H1 (cell line): ENCODE measurements at regions not wholly inside any gene's neighbourhood (a gene's known extent, or its start where the extent isn't known, plus 50 kb on each side); places are given as distances from the start of the nearest gene placed in this dataset.

Experiments used
- CTCF ChIA-PET: fragments of 300-600 bp; sonication (Branson Sonifier 250); formaldehyde crosslinking; loops from one replicate; lab custom pipeline; 2021; ENCODE audit not compliant: partially characterized antibody; lab: Charles Lee
- POLR2A ChIA-PET: fragments of 300-600 bp; sonication (Branson Sonifier 250); formaldehyde crosslinking; loops from one replicate; lab custom pipeline; 2021; ENCODE audit warnings: inconsistent platforms; ENCODE audit not compliant: partially characterized antibody; lab: Charles Lee
- DNase-seq, 2 experiments: peaks; one replicate each; pipeline versions ENCODE4 v3.0.0 to v3.0.0-alpha.2; 2010 to 2022; ENCODE audit warnings: low spot score in 2 of 2, low read depth in 1 of 2, mixed read lengths in 1 of 2
- FAIRE-seq: peaks from 2 replicates; lab custom pipeline; 2011; peaks lifted over from hg19 to GRCh38; lab: Jason Lieb, UNC
- H2AFZ ChIP-seq: 2 replicates; pipeline ENCODE4 v1.8.1; 2012; ENCODE audit warnings: low read length, inconsistent platforms
- H2AK5ac ChIP-seq: 2 replicates; pipeline ENCODE4 v1.6.1; 2013; ENCODE audit warnings: low read depth, low read length
- H2BK120ac ChIP-seq: replicated peaks from 2 replicates; pipeline ENCODE3; 2013; ENCODE audit warnings: low read depth, low read length, inconsistent platforms
- H2BK12ac ChIP-seq: 2 replicates; pipeline ENCODE4 v1.6.1; 2013; ENCODE audit warnings: low read depth, low read length
- H2BK15ac ChIP-seq: 2 replicates; pipeline ENCODE4 v1.6.1; 2013; ENCODE audit warnings: low read length
- H2BK20ac ChIP-seq: 2 replicates; pipeline ENCODE4 v1.6.1; 2013; ENCODE audit warnings: low read length
- H2BK5ac ChIP-seq: 2 replicates; pipeline ENCODE4 v1.6.1; 2013; ENCODE audit warnings: low read depth, low read length
- H3K14ac ChIP-seq: 2 replicates; pipeline ENCODE4 v1.6.1; 2013; ENCODE audit warnings: inconsistent platforms; ENCODE audit not compliant: insufficient read length
- H3K18ac ChIP-seq: 2 replicates; pipeline ENCODE4 v1.6.1; 2013; ENCODE audit warnings: low read length; ENCODE audit errors: extremely low read depth
- H3K23ac ChIP-seq: 2 replicates; pipeline ENCODE4 v1.6.1; 2013; ENCODE audit warnings: inconsistent platforms; ENCODE audit not compliant: insufficient read length
- H3K23me2 ChIP-seq: 2 replicates; pipeline ENCODE4 v1.6.1; 2013; ENCODE audit warnings: low read depth, low read length
- H3K27ac ChIP-seq: 2 replicates; pipeline ENCODE4 v1.6.1; 2011; ENCODE audit warnings: low read depth, low read length, inconsistent platforms
- H3K27me3 ChIP-seq, 4 experiments: replicated peaks in 1 of 4; 1 replicate in 1 of 4; 2 replicates in 3 of 4; pipeline versions ENCODE4 v1.6.1 to v1.8.1; 2011 to 2013; ENCODE audit warnings: low read length in 3 of 4, mild to moderate bottlenecking in 3 of 4, inconsistent platforms in 2 of 4, mixed read lengths in 2 of 4, moderate library complexity in 1 of 4; ENCODE audit not compliant: control insufficient read depth in 3 of 4, insufficient read depth in 3 of 4; ENCODE audit errors: extremely low read depth in 1 of 4
- H3K36me3 ChIP-seq, 4 experiments: 2 replicates each; pipeline versions ENCODE4 v1.6.1 to v1.8.1; 2011 to 2013; ENCODE audit warnings: mild to moderate bottlenecking in 4 of 4, low read length in 3 of 4, moderate library complexity in 2 of 4, control low read depth in 1 of 4, inconsistent platforms in 1 of 4; ENCODE audit not compliant: insufficient read depth in 4 of 4, control insufficient read depth in 2 of 4
- H3K4ac ChIP-seq: replicated peaks from 2 replicates; pipeline ENCODE3; 2013; ENCODE audit warnings: low read length, low read depth, mixed read lengths, inconsistent platforms; ENCODE audit not compliant: insufficient read length
- H3K4me1 ChIP-seq, 4 experiments: replicated peaks in 1 of 4; 1 replicate in 1 of 4; 2 replicates in 3 of 4; pipeline versions ENCODE4 v1.6.1 to v1.8.1; 2011 to 2013; ENCODE audit warnings: low read length in 3 of 4, inconsistent platforms in 2 of 4, mixed read lengths in 1 of 4; ENCODE audit not compliant: insufficient read depth in 4 of 4, control insufficient read depth in 3 of 4
- H3K4me2 ChIP-seq, 2 experiments: 2 replicates each; pipeline versions ENCODE4 v1.6.1 to v1.8.1; 2011 to 2013; ENCODE audit warnings: low read depth in 2 of 2, low read length in 2 of 2, control low read depth in 1 of 2, inconsistent platforms in 1 of 2, mild to moderate bottlenecking in 1 of 2; ENCODE audit not compliant: insufficient read depth in 1 of 2
- H3K4me3 ChIP-seq, 4 experiments: fragments of 200-600, 300-600 bp in 1 of 4; sonication (generic), shearing (Covaris generic), sonication (Bioruptor Twin) in 1 of 4; 2 replicates each; pipeline versions ENCODE4 v1.5.1 to v1.8.1; 2011 to 2016; ENCODE audit warnings: low read length in 4 of 4, low read depth in 3 of 4, control low read depth in 2 of 4, inconsistent platforms in 2 of 4, mild to moderate bottlenecking in 2 of 4, mixed read lengths in 1 of 4, moderate library complexity in 1 of 4; ENCODE audit not compliant: insufficient read depth in 2 of 4; ENCODE audit errors: extremely low read depth in 1 of 4
- H3K56ac ChIP-seq: replicated peaks from 2 replicates; pipeline ENCODE3; 2013; ENCODE audit warnings: low read depth, mild to moderate bottlenecking, mixed read lengths, low read length, inconsistent platforms; ENCODE audit not compliant: insufficient read length
- H3K79me1 ChIP-seq: 2 replicates; pipeline ENCODE4 v1.6.1; 2013; ENCODE audit warnings: low read depth, low read length, control low read depth
- H3K79me2 ChIP-seq, 2 experiments: 2 replicates each; pipeline versions ENCODE4 v1.6.1 to v1.8.1; 2012 to 2013; ENCODE audit warnings: low read length in 2 of 2, mild to moderate bottlenecking in 2 of 2, inconsistent platforms in 1 of 2; ENCODE audit not compliant: insufficient read depth in 2 of 2, control insufficient read depth in 1 of 2
- H3K9ac ChIP-seq, 4 experiments: replicated peaks in 1 of 4; 1 replicate in 1 of 4; 2 replicates in 3 of 4; pipeline versions ENCODE4 v1.6.1 to v1.8.1; 2011 to 2013; ENCODE audit warnings: low read depth in 3 of 4, low read length in 3 of 4, control low read depth in 2 of 4, mild to moderate bottlenecking in 2 of 4, moderate library complexity in 2 of 4, inconsistent platforms in 1 of 4; ENCODE audit errors: extremely low read depth in 1 of 4
- H3K9me3 ChIP-seq, 2 experiments: 2 replicates each; pipeline versions ENCODE4 v1.6.1 to v1.8.1; 2012 to 2013; ENCODE audit warnings: mild to moderate bottlenecking in 2 of 2, moderate library complexity in 2 of 2, control low read depth in 1 of 2, inconsistent platforms in 1 of 2, low read depth in 1 of 2, low read length in 1 of 2, mixed read lengths in 1 of 2; ENCODE audit not compliant: insufficient read depth in 2 of 2
- H4K20me1 ChIP-seq, 2 experiments: replicated peaks in 1 of 2; 2 replicates each; pipeline versions ENCODE3 to v1.8.1; 2011 to 2013; ENCODE audit warnings: inconsistent platforms in 2 of 2, low read length in 2 of 2, mild to moderate bottlenecking in 1 of 2; ENCODE audit not compliant: insufficient read depth in 2 of 2, control insufficient read depth in 1 of 2
- H4K5ac ChIP-seq: 2 replicates; pipeline ENCODE4 v1.6.1; 2013; ENCODE audit warnings: low read length, low read depth, mixed read lengths, inconsistent platforms; ENCODE audit not compliant: insufficient read length
- H4K8ac ChIP-seq: 2 replicates; pipeline ENCODE4 v1.8.0; 2013; ENCODE audit warnings: mild to moderate bottlenecking, moderate library complexity, low read length, inconsistent platforms; ENCODE audit not compliant: insufficient read depth; ENCODE audit errors: extremely low read depth
- H4K91ac ChIP-seq: replicated peaks from 2 replicates; pipeline ENCODE3; 2013; ENCODE audit warnings: low read length, mixed read lengths, inconsistent platforms; ENCODE audit not compliant: insufficient read length
- BACH1 ChIP-seq: IDR thresholded peaks from 2 replicates; pipeline ENCODE4 v1.6.1; 2012; ENCODE audit warnings: low read length, improper control_type of control experiment
- BCL11A ChIP-seq, 2 experiments: IDR thresholded peaks; one replicate each; pipeline ENCODE4 v1.6.1; 2011; ENCODE audit warnings: low read depth in 2 of 2, low read length in 2 of 2, mild to moderate bottlenecking in 2 of 2
- CHD1 ChIP-seq: IDR thresholded peaks from 2 replicates; pipeline ENCODE4 v1.6.1; 2012; ENCODE audit warnings: low read depth, low read length, improper control_type of control experiment
- HDAC6 ChIP-seq: IDR thresholded peaks from one replicate; pipeline ENCODE4 v1.7.1; 2012; ENCODE audit warnings: low read depth, mild to moderate bottlenecking, inconsistent platforms, low read length, moderate library complexity
- JUN ChIP-seq: IDR thresholded peaks from 2 replicates; pipeline ENCODE4 v1.6.1; 2011; ENCODE audit warnings: low read depth, mild to moderate bottlenecking, improper control_type of control experiment, low read length
- NRF1 ChIP-seq: IDR thresholded peaks from 2 replicates; pipeline ENCODE4 v1.6.1; 2011; ENCODE audit warnings: mild to moderate bottlenecking, low read depth, low read length, improper control_type of control experiment
- RFX5 ChIP-seq: IDR thresholded peaks from 2 replicates; pipeline ENCODE4 v1.6.1; 2011; ENCODE audit warnings: low read depth, low read length, improper control_type of control experiment, borderline replicate concordance
- RXRA ChIP-seq: IDR thresholded peaks from 2 replicates; pipeline ENCODE4 v1.6.1; 2011; ENCODE audit warnings: low read depth, mild to moderate bottlenecking, low read length, moderate library complexity; ENCODE audit not compliant: insufficient read depth
- SP1 ChIP-seq: IDR thresholded peaks from 2 replicates; pipeline ENCODE4 v1.6.1; 2011; ENCODE audit warnings: low read depth, low read length
- SUZ12 ChIP-seq: fragments of 200-600 bp; sonication (generic); IDR thresholded peaks from 2 replicates; pipeline ENCODE4 v1.6.1; 2012; ENCODE audit warnings: mild to moderate bottlenecking, inconsistent platforms, low read length, moderate library complexity, mixed read lengths
- TAF1 ChIP-seq: IDR thresholded peaks from 2 replicates; pipeline ENCODE4 v1.6.1; 2011; ENCODE audit warnings: mild to moderate bottlenecking, low read depth, low read length
- TAF7 ChIP-seq: optimal IDR thresholded peaks from 2 replicates; pipeline ENCODE3; 2011; ENCODE audit warnings: low read depth, mild to moderate bottlenecking, inconsistent platforms, low read length, moderate library complexity, borderline replicate concordance
- TCF12 ChIP-seq: IDR thresholded peaks from 2 replicates; pipeline ENCODE4 v1.6.1; 2011; ENCODE audit warnings: low read depth, mild to moderate bottlenecking, low read length
- WGBS, 2 experiments: shearing (Covaris generic) in 1 of 2; methylation state at CpG; one replicate each; pipeline versions ENCODE4 v1.1.6 to v1.1.7; 2013 to 2015; ENCODE audit warnings: low lambda C conversion rate in 2 of 2, mixed read lengths in 2 of 2, inconsistent platforms in 1 of 2, low coverage in 1 of 2, missing lambda C conversion rate in 1 of 2; ENCODE audit not compliant: insufficient replicate concordance in 2 of 2, insufficient coverage in 1 of 2, insufficient read length in 1 of 2; ENCODE audit errors: extremely low coverage in 1 of 2, missing lambda C conversion rate in 1 of 2; 5-methylcytosine and 5-hydroxymethylcytosine counted together

DNA sequence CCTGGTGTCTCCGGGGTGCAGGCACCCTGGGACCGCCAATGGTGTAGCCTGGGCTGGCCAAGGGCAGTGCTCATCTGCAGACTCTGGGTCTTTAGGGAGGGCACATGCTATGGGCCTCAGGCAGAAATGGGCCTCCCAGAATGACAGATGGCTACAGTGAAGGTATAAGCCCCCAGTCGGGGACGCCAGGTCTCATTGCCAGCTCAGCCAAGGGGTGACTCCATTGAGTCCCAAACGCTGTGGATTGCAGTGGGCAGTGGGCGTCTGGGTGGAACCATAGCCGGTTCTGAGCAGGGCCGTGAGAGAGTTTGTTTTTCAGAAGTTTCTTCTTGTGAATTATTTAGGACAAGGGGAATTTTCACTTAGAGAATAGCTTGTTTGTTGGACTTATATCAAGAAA is 516.9 kb downstream of the TBC1D22A start:
- H3K36me3 ChIP-seq = no peaks in the 10 kb centered on the region
- no peak overlapping the region for H2BK120ac ChIP-seq
- no peak overlapping the region for H2BK15ac ChIP-seq
- no peaks in the 10 kb centered on the region for H4K20me1 ChIP-seq
- H3K18ac ChIP-seq = no peak overlapping the region
- H2BK5ac ChIP-seq = no peak overlapping the region
- no peak overlapping the region for H3K23ac ChIP-seq
- no peak overlapping the region for H2BK20ac ChIP-seq
- ChIA-PET CTCF (no interaction called here), POLR2A (no interaction called here)
- no peak overlapping the region for H2AK5ac ChIP-seq
- TF ChIP-seq NRF1 = no peak
- no peak for TF ChIP-seq BCL11A (IDR thresholded peaks at IDR 0.05; ENCODE audit: low read depth in 2 of 2, low read length in 2 of 2)
- no peak for TF ChIP-seq TCF12
- no peak for TF ChIP-seq TAF1
- no peak for TF ChIP-seq CHD1
- no peak for TF ChIP-seq RFX5
- TF ChIP-seq JUN = no peak
- no peak for TF ChIP-seq RXRA
- TF ChIP-seq HDAC6 = no peak
- TF ChIP-seq BACH1 = no peak
- TF ChIP-seq SUZ12 = no peak
- no peak for TF ChIP-seq TAF7
- no peak for TF ChIP-seq SP1
- H3K9me3 ChIP-seq = peaks cover 89 to 99% of the 10 kb centered on the region in 2 experiments
- H3K4me1 ChIP-seq = no peaks in the 10 kb centered on the region
- WGBS, 2 experiments = 89% methylated on average over 8 of the region's 8 CpGs; no CpG with 5 or more reads in 1 of the 2 experiments
- H3K9ac ChIP-seq = no peak overlapping the region
- DNase-seq (no peak), FAIRE-seq (no peak)
- H4K8ac ChIP-seq = no peak overlapping the region
- H2BK12ac ChIP-seq = no peak overlapping the region
- H3K4me2 ChIP-seq = no peak overlapping the region
- no peaks in the 10 kb centered on the region for H3K23me2 ChIP-seq
- no peak overlapping the region for H2AFZ ChIP-seq
- no peak overlapping the region for H3K4ac ChIP-seq
- no peak overlapping the region for H3K56ac ChIP-seq
- H3K27ac ChIP-seq = no peak overlapping the region
- no peak overlapping the region for H3K4me3 ChIP-seq
- no peak overlapping the region for H4K5ac ChIP-seq
- no peak overlapping the region for H3K14ac ChIP-seq
- H3K27me3 ChIP-seq = no peaks in the 10 kb centered on the region
- no peak overlapping the region for H4K91ac ChIP-seq
- no peaks in the 10 kb centered on the region for H3K79me1 ChIP-seq
- H3K79me2 ChIP-seq = no peaks in the 10 kb centered on the region
